AG08395 (cell line): ENCODE measurements at regions not wholly inside any gene's neighbourhood (a gene's known extent, or its start where the extent isn't known, plus 50 kb on each side); places are given as distances from the start of the nearest gene placed in this dataset.
A peak's percentile ranks its signal among the peaks of the same experiment; 100 is the strongest.

ENCODE experiments used
- DNase-seq: peaks from one replicate; pipeline ENCODE4 v3.0.0; 2012; ENCODE audit warnings: mixed read lengths, low spot score

DNA sequence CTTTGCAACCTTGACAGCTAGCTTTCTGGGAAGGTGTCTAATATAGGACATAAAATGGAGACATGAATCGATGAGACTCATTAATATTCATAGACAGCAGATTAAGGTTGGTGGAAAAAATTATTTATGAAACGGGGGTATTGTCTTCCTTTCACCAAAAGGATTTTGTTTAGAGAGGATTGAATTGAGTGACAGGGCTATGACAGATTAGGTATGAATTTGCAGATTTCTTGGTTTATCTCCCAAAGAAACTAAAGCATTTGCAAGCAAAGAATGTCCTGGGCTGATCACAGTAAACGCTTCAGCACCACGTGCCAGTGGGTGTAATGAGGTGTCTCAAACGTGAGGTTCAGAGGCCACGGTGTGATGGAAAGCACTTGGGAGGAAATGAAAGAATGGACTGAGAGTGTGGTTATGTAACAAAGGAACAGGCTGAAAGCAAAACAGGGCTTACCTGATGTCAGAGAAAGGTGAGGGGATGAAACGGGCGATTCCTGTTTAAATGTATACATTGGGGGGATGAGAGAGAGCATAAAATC, 329.2 kb upstream of the NPVF start:
- DNase-seq: no peak

DNA sequence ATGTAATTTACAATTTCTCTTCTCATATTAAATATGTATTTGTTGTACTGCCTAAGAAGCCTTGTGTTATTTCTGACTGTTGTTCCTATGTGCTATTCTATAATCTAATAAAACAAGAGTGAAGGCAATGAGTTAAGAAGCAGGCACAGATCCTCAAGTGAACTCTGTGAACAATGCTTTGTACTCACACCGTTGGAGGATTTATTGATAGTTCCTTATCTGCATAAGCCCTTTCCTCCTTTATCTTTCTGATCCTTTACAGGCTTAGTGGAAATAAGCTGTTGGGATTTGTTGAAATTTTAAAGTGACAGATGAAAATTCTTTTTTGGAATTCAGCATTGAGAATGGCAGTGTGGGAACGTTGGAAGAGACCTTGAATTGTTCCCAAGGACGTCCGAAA, 329.6 kb upstream of the NPVF start:
- DNase-seq: no peak

DNA sequence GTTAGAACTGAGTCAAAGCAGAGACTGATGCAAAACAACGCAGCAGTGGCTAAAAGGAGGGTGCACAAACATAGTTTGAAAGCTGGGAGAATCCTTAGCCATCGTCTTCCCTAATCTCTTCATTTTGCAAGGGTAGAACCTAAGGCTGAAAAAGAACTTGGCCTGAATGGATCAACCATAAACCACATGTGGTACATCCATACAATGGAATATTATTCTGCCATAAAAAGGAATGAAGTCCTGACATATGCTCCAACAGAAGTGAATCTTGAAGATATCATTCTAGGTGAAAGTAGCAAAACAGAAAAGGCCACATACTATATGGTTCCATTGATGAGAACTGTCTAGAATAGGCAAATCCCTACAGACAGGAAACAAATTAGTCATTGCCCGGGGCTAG, 330.3 kb upstream of the NPVF start:
- no peak for DNase-seq

GRCh38 chr7:25559581-25560367, 331.5 kb upstream of the NPVF start:
- no peak for DNase-seq

DNA sequence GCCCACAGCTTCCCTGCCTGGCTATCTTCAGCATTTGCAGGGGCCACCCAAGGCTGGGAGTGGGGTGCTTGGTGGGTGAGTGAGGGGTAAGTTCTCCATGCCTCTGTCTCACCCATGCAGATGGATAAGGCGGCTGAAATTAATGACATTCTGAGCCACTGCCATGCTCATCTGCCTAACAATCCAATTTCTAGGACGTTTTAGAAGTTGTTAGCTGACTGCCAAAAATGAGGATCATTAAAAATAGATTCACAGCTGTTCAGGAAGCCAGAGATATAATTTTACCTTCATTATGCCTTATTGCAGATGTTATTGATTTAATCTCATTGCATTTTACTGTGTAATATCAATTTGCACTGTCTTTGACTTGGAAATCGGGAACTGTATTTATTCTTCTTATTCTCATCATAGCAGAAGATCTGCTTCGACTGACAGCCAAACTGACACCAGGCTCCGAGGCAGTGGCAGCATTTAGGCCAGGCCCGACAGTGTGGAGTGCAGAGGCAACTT, 334.4 kb upstream of the NPVF start:
- DNase-seq: no peak

DNA sequence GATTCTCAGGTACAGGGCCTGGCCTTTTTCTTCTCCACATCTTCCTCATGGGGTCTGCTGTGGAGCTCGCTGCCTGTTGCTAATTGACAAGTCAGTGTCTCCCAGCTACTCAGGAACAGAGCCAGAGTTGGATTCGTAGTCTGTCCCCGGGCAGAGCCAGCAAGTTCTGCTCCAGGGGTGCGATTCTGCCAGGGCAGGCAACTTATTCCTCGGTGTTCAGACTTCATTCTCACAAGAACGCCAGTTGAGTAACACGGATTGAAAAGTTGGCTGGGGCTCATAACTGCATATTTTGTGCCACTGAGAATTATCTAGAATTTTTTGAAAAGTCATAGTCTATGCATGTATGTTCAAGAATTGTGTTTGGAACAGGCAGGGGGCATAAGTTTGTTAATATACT, 336.7 kb upstream of the NPVF start:
- no peak for DNase-seq

GRCh38 chr7:25565949-25566348, 337.7 kb upstream of the NPVF start:
- peak; percentile 71 for DNase-seq

DNA sequence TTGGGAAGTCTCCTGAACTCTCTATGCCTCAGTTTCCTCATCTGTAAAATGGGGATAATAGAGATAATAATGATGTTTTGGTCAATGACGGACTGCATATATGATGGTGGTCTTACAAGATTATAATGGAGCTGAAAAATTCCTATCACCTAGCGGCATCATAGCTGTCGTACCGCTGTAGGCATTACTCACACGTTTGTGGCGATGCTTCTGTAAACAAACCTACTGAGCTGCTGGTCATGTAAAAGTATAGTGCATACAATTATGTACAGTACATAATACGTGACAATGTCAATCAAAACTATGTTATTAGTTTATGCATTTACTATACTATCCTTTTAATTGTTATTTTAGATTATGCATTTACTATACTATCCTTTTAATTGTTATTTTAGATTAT, 339.1 kb upstream of the NPVF start:
- DNase-seq: no peak

DNA sequence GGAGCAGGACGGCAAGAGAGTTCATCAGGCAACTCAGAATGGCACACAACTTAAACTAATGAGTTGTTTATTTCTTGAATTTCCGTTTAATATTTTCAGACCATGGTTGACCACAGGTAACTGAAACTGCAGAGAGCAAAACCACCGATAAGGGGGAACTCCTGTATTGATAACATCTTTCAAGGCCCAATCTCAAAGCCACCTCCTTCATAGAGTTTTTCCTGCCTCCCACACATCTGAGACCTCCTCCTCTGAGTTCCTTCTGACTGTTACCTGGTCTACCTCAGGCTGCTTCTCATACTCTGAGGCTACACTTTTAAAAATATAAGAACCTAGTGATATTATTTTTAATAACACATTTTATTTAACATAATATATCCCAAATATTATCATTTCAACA, 341.5 kb upstream of the NPVF start:
- no peak for DNase-seq

DNA sequence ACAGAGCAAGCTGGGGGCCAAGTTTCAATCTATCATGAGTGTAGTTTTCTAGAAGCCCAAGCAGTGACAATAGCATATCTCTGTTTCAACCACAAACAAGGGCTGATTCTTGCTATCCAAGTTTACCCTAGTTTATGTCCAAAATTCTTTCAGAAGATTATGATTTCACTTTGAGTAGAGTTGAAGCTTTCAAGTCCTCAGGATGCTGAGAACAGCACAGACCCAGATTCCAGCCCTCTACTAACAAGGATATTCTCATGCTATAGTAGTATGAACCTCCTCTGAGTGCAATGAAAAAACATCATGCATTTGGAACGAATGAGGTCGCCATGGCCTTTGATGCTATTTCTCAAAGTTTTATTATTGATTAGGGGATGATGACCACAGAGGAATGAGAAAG, 344.1 kb upstream of the NPVF start:
- DNase-seq: no peak

DNA sequence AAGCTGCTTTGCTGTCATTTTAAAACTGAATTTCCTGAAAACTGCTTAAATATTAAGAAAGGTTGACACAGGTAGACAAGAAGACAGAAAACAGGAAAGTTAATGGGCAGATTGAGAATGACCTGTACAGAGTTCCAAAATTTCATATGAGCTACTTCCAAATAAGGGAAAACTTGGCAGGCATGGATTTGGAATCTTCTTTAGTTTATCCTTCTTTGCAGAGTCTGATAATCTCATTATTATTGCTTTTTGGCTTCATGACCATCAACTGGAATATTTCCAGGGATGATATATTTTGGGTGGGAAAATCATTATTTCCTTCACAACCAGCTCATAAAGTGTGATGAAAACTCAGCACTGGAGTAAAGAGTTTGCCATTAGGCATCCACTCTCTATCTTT, 346.5 kb upstream of the NPVF start:
- no peak for DNase-seq

DNA sequence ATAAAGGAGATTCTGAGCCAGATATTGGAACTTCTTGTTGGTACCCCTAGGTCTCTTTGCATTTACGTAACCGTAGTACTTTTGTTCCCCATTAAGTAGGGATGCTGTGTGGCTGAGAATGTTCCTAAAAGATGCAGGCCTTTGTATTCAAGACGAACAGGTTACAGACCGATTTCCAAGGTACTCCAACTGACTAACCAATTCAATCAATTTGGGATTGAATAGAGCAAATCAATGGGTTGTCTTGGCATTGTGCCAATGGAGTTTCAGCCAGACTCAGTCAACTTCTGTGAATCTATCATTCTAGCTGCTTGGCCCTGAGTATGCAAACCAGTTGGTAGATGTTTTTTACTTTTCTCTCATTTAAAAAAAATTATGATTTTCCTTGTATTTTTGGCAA, 347.3 kb upstream of the NPVF start:
- no peak for DNase-seq

GRCh38 chr7:25578991-25579777, 350.9 kb upstream of the NPVF start:
- DNase-seq: no peak

GRCh38 chr7:25579778-25580075, 351.4 kb upstream of the NPVF start:
- DNase-seq: no peak

DNA sequence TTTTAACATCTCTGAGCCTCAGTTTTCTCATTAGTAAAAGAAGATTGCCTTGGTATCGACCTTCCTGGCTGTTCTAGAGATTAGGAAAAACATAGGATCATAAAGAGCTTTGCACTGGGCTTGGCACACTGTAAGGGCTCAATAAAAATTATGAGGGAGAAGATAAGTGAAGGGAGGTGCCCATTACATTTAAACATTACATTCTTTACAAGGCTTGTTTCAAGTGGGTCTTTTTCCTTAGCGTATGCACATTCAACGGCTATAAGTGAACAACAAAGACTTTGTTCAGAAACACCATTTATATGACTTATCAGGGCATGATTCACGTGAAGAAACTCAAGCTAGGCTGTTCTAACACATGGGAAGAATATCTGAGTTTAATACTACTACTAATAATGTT, 351.9 kb upstream of the NPVF start:
- no peak for DNase-seq

GRCh38 chr7:25583621-25584020, 355.3 kb upstream of the NPVF start:
- no peak for DNase-seq

DNA sequence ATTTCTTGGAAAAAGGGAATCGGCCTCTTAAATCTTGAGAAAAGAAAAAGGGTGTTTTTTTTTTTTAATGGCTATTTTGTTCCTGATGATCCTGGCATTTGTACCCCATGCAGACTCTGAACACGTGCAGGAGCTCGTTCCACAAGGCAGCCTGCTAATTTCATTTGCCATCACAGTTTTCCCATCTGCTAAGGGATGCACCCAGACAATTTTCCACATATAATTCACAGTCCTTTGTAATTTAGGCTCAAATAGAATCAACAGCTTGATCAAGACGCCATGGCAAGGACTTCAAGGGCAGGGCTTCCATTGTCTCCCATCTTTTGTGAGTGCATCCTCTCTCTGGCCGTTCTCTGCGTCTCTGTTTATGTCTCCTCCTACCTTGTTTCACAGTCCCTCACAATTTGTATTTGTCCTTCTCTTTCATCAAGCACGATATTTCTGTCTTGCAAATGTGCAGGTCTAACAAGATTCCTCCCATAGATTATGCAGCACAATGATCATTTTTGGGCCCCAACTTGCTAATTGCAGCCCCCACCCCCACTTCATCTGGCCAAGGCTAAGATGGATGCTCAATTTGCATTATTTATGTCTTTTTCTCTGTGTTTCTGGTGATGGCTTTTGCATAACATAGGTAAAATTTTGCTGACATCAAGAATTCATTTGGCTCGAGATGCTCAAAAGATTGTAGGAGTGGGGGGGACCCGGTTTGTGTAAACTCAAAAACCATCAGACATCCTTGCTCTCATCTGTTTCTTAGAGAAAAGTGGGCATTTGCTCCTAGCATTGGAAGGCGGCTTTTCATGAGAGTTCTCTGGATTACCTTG, 356.0 kb upstream of the NPVF start:
- no peak for DNase-seq

DNA sequence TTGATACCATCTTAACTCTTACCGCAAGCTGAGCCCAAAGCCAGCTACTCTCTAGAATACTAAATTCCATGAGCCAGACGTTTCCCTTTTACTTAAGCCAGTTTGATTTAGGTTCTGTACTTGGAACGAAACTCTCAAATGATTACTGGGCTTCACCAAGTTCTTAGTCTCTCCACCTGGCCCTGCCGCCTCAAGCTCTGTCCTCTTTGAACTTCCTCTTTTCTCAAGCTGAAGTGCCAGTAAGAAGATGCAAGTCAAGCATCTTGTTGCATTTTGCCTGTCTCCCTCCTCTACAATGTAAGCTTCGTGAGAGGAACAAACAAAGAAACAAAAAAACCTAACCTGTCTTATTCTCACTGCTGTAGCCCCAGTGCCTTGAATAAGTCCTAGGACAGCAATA, 358.2 kb upstream of the NPVF start:
- DNase-seq: no peak

GRCh38 chr7:25594122-25594521, 365.8 kb upstream of the NPVF start:
- no peak for DNase-seq

GRCh38 chr7:25594728-25595127, 366.4 kb upstream of the NPVF start:
- DNase-seq: no peak

- DNase-seq: no peak
Observed at GRCh38 chr7:25595996-25596395, 367.7 kb upstream of the NPVF start.

GRCh38 chr7:25596443-25596842, 368.2 kb upstream of the NPVF start:
- DNase-seq: no peak

- DNase-seq: no peak
Observed at GRCh38 chr7:25597946-25598345, 369.7 kb upstream of the NPVF start.
